ENCODE measurements at regions not wholly inside any gene's neighbourhood (a gene's known extent, or its start where the extent isn't known, plus 50 kb on each side); places are given as distances from the start of the nearest gene placed in this dataset.

DNA sequence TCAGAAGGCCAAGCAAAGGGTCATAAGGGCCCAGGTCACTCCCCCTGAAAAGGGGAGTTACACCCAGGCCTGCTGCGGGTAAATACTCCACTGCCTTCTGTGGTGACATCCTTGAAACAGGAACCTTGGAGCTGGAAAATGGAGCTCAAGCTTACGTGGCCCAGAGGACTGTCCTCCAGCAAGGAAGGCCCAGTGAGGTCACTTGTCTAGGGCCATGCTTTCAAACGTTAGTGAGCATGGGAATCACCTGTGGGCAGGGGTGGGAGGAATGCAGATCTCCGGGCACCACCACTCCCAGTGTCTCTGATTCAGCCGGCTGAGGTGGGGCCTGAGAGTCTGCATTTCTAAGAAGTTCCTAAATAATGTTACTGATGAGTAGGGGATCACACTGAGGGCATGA is 140.5 kb upstream of the CCND2 start:
- TF ChIP-seq, protein P1, sequence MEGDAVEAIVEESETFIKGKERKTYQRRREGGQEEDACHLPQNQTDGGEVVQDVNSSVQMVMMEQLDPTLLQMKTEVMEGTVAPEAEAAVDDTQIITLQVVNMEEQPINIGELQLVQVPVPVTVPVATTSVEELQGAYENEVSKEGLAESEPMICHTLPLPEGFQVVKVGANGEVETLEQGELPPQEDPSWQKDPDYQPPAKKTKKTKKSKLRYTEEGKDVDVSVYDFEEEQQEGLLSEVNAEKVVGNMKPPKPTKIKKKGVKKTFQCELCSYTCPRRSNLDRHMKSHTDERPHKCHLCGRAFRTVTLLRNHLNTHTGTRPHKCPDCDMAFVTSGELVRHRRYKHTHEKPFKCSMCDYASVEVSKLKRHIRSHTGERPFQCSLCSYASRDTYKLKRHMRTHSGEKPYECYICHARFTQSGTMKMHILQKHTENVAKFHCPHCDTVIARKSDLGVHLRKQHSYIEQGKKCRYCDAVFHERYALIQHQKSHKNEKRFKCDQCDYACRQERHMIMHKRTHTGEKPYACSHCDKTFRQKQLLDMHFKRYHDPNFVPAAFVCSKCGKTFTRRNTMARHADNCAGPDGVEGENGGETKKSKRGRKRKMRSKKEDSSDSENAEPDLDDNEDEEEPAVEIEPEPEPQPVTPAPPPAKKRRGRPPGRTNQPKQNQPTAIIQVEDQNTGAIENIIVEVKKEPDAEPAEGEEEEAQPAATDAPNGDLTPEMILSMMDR (IDR thresholded peaks at IDR 0.05; ENCODE audit: insufficient read depth, low read length, poor library complexity, severe bottlenecking) = no peak
- TF ChIP-seq EZH2phosphoT487 (conservative IDR thresholded peaks at IDR 0.05; ENCODE audit: low read length) = no peak

Data from SU-DHL-6 (cell line).